WTC11 (cell line): ENCODE measurements at regions not wholly inside any gene's neighbourhood (a gene's known extent, or its start where the extent isn't known, plus 50 kb on each side); places are given as distances from the start of the nearest gene placed in this dataset.

ENCODE experiments used
- CREB1 ChIP-seq: sonication (generic); formaldehyde crosslinking; IDR thresholded peaks from 2 replicates; pipeline ENCODE4 v1.8.0; 2023; ENCODE audit warnings: mild to moderate bottlenecking, missing genetic modification reagents
- CREM ChIP-seq: sonication (generic); formaldehyde crosslinking; IDR thresholded peaks from 2 replicates; pipeline ENCODE4 v1.8.1; 2022; ENCODE audit warnings: mild to moderate bottlenecking, missing genetic modification reagents, moderate library complexity
- FOXK1 ChIP-seq: sonication (generic); formaldehyde crosslinking; IDR thresholded peaks from 2 replicates; pipeline ENCODE4 v1.8.0; 2022; ENCODE audit warnings: mild to moderate bottlenecking, moderate library complexity, missing genetic modification reagents
- NR1H2 ChIP-seq: sonication (generic); formaldehyde crosslinking; IDR thresholded peaks from 2 replicates; pipeline ENCODE4 v1.9.0; 2021; ENCODE audit warnings: mild to moderate bottlenecking, moderate library complexity, missing genetic modification reagents
- SP1 ChIP-seq: sonication (generic); formaldehyde crosslinking; conservative IDR thresholded peaks from 2 replicates; pipeline ENCODE4 v1.8.1; 2022; ENCODE audit warnings: missing genetic modification reagents
- TF ChIP-seq, protein P1 (sequence below): fragments of 200-600 bp; IDR thresholded peaks from 2 replicates; pipeline ENCODE4 v1.8.0; 2022; ENCODE audit warnings: antibody characterized with exemption
- TF ChIP-seq, protein P2 (sequence below): sonication (generic); formaldehyde crosslinking; IDR thresholded peaks from 2 replicates; pipeline ENCODE4 v1.8.1; 2022; ENCODE audit warnings: low read depth, missing genetic modification reagents, borderline replicate concordance
- TF ChIP-seq, protein P3 (sequence below): sonication (generic); formaldehyde crosslinking; IDR thresholded peaks from 2 replicates; pipeline ENCODE4 v1.8.1; 2022; ENCODE audit warnings: mild to moderate bottlenecking, moderate library complexity, missing genetic modification reagents
- TF ChIP-seq, protein P4 (sequence below): sonication (generic); formaldehyde crosslinking; IDR thresholded peaks from 2 replicates; pipeline ENCODE4 v1.8.1; 2023; ENCODE audit warnings: mild to moderate bottlenecking, moderate library complexity, missing genetic modification reagents
- TF ChIP-seq, protein P5 (sequence below): sonication (generic); formaldehyde crosslinking; IDR thresholded peaks from 2 replicates; pipeline ENCODE4 v1.8.0; 2023; ENCODE audit warnings: mild to moderate bottlenecking, missing genetic modification reagents
- TF ChIP-seq, protein P6 (sequence below): sonication (generic); formaldehyde crosslinking; IDR thresholded peaks from 2 replicates; pipeline ENCODE4 v1.8.1; 2023; ENCODE audit warnings: mild to moderate bottlenecking, missing genetic modification reagents
- TF ChIP-seq, protein P7 (sequence below): sonication (generic); formaldehyde crosslinking; IDR thresholded peaks from 2 replicates; pipeline ENCODE4 v1.8.0; 2022; ENCODE audit warnings: mild to moderate bottlenecking, missing genetic modification reagents
- TF ChIP-seq, protein P8 (sequence below): sonication (generic); formaldehyde crosslinking; IDR thresholded peaks from 2 replicates; pipeline ENCODE4 v1.8.0; 2023; ENCODE audit warnings: missing genetic modification reagents

DNA sequence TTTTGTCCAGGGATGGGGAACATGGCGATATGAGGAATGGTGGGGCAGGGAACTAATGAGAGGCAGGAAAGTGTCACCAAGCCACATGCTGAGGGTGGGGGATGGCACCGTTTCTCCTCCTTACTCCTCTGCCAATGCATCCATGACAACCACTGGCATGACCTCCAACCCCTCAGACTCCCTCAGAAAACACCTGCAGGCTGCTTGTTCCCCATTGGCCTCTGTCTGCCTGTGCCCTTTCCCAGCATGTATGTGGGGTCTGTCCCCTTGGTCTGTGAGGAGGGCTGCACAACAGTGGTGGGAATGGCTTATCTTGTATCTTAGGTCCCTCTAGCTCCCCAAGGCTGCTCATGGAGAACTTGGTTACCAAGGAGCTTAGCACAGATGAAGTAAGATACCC, 137.2 kb upstream of the NGF start:
- TF ChIP-seq NR1H2 (no peak), SP1 (no peak), FOXK1 (no peak), CREB1 (CRISPR knock-in tag) (no peak), CREM (CRISPR knock-in tag) (no peak)
- TF ChIP-seq, protein P1, sequence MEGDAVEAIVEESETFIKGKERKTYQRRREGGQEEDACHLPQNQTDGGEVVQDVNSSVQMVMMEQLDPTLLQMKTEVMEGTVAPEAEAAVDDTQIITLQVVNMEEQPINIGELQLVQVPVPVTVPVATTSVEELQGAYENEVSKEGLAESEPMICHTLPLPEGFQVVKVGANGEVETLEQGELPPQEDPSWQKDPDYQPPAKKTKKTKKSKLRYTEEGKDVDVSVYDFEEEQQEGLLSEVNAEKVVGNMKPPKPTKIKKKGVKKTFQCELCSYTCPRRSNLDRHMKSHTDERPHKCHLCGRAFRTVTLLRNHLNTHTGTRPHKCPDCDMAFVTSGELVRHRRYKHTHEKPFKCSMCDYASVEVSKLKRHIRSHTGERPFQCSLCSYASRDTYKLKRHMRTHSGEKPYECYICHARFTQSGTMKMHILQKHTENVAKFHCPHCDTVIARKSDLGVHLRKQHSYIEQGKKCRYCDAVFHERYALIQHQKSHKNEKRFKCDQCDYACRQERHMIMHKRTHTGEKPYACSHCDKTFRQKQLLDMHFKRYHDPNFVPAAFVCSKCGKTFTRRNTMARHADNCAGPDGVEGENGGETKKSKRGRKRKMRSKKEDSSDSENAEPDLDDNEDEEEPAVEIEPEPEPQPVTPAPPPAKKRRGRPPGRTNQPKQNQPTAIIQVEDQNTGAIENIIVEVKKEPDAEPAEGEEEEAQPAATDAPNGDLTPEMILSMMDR: no peak
- TF ChIP-seq, protein P2, sequence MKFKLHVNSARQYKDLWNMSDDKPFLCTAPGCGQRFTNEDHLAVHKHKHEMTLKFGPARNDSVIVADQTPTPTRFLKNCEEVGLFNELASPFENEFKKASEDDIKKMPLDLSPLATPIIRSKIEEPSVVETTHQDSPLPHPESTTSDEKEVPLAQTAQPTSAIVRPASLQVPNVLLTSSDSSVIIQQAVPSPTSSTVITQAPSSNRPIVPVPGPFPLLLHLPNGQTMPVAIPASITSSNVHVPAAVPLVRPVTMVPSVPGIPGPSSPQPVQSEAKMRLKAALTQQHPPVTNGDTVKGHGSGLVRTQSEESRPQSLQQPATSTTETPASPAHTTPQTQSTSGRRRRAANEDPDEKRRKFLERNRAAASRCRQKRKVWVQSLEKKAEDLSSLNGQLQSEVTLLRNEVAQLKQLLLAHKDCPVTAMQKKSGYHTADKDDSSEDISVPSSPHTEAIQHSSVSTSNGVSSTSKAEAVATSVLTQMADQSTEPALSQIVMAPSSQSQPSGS (CRISPR knock-in tag): no peak
- TF ChIP-seq, protein P3, sequence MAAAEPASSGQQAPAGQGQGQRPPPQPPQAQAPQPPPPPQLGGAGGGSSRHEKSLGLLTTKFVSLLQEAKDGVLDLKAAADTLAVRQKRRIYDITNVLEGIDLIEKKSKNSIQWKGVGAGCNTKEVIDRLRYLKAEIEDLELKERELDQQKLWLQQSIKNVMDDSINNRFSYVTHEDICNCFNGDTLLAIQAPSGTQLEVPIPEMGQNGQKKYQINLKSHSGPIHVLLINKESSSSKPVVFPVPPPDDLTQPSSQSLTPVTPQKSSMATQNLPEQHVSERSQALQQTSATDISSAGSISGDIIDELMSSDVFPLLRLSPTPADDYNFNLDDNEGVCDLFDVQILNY (CRISPR knock-in tag): no peak
- TF ChIP-seq, protein P4, sequence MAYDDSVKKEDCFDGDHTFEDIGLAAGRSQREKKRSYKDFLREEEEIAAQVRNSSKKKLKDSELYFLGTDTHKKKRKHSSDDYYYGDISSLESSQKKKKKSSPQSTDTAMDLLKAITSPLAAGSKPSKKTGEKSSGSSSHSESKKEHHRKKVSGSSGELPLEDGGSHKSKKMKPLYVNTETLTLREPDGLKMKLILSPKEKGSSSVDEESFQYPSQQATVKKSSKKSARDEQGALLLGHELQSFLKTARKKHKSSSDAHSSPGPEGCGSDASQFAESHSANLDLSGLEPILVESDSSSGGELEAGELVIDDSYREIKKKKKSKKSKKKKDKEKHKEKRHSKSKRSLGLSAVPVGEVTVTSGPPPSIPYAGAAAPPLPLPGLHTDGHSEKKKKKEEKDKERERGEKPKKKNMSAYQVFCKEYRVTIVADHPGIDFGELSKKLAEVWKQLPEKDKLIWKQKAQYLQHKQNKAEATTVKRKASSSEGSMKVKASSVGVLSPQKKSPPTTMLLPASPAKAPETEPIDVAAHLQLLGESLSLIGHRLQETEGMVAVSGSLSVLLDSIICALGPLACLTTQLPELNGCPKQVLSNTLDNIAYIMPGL (CRISPR knock-in tag): no peak
- TF ChIP-seq, protein P5, sequence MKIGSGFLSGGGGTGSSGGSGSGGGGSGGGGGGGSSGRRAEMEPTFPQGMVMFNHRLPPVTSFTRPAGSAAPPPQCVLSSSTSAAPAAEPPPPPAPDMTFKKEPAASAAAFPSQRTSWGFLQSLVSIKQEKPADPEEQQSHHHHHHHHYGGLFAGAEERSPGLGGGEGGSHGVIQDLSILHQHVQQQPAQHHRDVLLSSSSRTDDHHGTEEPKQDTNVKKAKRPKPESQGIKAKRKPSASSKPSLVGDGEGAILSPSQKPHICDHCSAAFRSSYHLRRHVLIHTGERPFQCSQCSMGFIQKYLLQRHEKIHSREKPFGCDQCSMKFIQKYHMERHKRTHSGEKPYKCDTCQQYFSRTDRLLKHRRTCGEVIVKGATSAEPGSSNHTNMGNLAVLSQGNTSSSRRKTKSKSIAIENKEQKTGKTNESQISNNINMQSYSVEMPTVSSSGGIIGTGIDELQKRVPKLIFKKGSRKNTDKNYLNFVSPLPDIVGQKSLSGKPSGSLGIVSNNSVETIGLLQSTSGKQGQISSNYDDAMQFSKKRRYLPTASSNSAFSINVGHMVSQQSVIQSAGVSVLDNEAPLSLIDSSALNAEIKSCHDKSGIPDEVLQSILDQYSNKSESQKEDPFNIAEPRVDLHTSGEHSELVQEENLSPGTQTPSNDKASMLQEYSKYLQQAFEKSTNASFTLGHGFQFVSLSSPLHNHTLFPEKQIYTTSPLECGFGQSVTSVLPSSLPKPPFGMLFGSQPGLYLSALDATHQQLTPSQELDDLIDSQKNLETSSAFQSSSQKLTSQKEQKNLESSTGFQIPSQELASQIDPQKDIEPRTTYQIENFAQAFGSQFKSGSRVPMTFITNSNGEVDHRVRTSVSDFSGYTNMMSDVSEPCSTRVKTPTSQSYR: no peak
- TF ChIP-seq, protein P6, sequence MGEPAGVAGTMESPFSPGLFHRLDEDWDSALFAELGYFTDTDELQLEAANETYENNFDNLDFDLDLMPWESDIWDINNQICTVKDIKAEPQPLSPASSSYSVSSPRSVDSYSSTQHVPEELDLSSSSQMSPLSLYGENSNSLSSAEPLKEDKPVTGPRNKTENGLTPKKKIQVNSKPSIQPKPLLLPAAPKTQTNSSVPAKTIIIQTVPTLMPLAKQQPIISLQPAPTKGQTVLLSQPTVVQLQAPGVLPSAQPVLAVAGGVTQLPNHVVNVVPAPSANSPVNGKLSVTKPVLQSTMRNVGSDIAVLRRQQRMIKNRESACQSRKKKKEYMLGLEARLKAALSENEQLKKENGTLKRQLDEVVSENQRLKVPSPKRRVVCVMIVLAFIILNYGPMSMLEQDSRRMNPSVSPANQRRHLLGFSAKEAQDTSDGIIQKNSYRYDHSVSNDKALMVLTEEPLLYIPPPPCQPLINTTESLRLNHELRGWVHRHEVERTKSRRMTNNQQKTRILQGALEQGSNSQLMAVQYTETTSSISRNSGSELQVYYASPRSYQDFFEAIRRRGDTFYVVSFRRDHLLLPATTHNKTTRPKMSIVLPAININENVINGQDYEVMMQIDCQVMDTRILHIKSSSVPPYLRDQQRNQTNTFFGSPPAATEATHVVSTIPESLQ: no peak
- TF ChIP-seq, protein P7, sequence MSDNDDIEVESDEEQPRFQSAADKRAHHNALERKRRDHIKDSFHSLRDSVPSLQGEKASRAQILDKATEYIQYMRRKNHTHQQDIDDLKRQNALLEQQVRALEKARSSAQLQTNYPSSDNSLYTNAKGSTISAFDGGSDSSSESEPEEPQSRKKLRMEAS (CRISPR knock-in tag): no peak
- TF ChIP-seq, protein P8, sequence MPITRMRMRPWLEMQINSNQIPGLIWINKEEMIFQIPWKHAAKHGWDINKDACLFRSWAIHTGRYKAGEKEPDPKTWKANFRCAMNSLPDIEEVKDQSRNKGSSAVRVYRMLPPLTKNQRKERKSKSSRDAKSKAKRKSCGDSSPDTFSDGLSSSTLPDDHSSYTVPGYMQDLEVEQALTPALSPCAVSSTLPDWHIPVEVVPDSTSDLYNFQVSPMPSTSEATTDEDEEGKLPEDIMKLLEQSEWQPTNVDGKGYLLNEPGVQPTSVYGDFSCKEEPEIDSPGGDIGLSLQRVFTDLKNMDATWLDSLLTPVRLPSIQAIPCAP: no peak
